Endothelial cell of umbilical vein (primary cell): ENCODE measurements at regions not wholly inside any gene's neighbourhood (a gene's known extent, or its start where the extent isn't known, plus 50 kb on each side); places are given as distances from the start of the nearest gene placed in this dataset.

Experiments used
- BruUV-seq: library from RNA; stranded (reverse); fragments of 400-500 nt; replicated peaks from 2 replicates; lab custom pipeline; 2021; lab: Mats Ljungman, UMichigan
- CTCF ChIA-PET: fragments of 300-600, 350-600 bp; sonication (Branson Sonifier 250); formaldehyde crosslinking; loops from one replicate; lab custom pipeline; 2021; ENCODE audit warnings: antibody characterized with exemption, inconsistent platforms; lab: Charles Lee
- POLR2A ChIA-PET: fragments of 300-600, 350-600 bp; sonication (Branson Sonifier 250); formaldehyde crosslinking; loops from one replicate; lab custom pipeline; 2021; ENCODE audit warnings: antibody characterized with exemption, inconsistent platforms; lab: Charles Lee
- DNase-seq: peaks from one replicate; pipeline ENCODE4 v3.0.0-alpha.2; 2011; ENCODE audit warnings: low read depth, low spot score
- FAIRE-seq: peaks from 2 replicates; lab custom pipeline; 2011; peaks lifted over from hg19 to GRCh38; lab: Jason Lieb, UNC
- H2AFZ ChIP-seq: 2 replicates; pipeline ENCODE4 v1.6.0; 2012; ENCODE audit warnings: low read depth, low read length, control low read depth, inconsistent platforms
- H3K27ac ChIP-seq: 2 replicates; pipeline ENCODE4 v1.5.1; 2011; ENCODE audit warnings: low read depth, mild to moderate bottlenecking, control low read depth, low read length, moderate library complexity; ENCODE audit not compliant: insufficient read depth
- H3K27me3 ChIP-seq, 2 experiments: 2 replicates each; pipeline versions ENCODE4 v1.6.0 to v1.6.1; 2011; ENCODE audit warnings: low read length in 2 of 2, mixed read lengths in 1 of 2; ENCODE audit not compliant: control insufficient read depth in 2 of 2, insufficient read depth in 2 of 2
- H3K36me3 ChIP-seq, 2 experiments: 2 replicates in 1 of 2; 3 replicates in 1 of 2; pipeline ENCODE4 v1.5.1; 2011; ENCODE audit warnings: low read length in 2 of 2, mild to moderate bottlenecking in 1 of 2, moderate library complexity in 1 of 2; ENCODE audit not compliant: control insufficient read depth in 2 of 2, insufficient read depth in 2 of 2; ENCODE audit errors: extremely low read depth in 1 of 2
- H3K4me1 ChIP-seq: 3 replicates; pipeline ENCODE4 v1.5.1; 2011; ENCODE audit warnings: mild to moderate bottlenecking, low read length; ENCODE audit not compliant: control insufficient read depth, insufficient read depth; ENCODE audit errors: extremely low read depth
- H3K4me2 ChIP-seq: 2 replicates; pipeline ENCODE4 v1.6.1; 2011; ENCODE audit warnings: low read length, control low read depth, mixed read lengths; ENCODE audit not compliant: insufficient read depth
- H3K4me3 ChIP-seq, 3 experiments: fragments of 200-600 bp in 1 of 3; sonication (generic), shearing (Covaris generic) in 1 of 3; replicated peaks in 1 of 3; 2 replicates each; pipeline ENCODE4 v1.5.1; 2011 to 2016; ENCODE audit warnings: control low read depth in 3 of 3, low read length in 3 of 3, mild to moderate bottlenecking in 2 of 3, inconsistent platforms in 1 of 3, low read depth in 1 of 3, moderate library complexity in 1 of 3; ENCODE audit not compliant: insufficient read depth in 1 of 3
- H3K79me2 ChIP-seq: 2 replicates; pipeline ENCODE4 v1.6.0; 2012; ENCODE audit warnings: low read length, inconsistent platforms; ENCODE audit not compliant: control insufficient read depth, insufficient read depth
- H3K9ac ChIP-seq: replicated peaks from 2 replicates; pipeline ENCODE3; 2011; ENCODE audit warnings: low read length, control low read depth; ENCODE audit not compliant: insufficient read depth; ENCODE audit errors: extremely low read depth
- H3K9me1 ChIP-seq: replicated peaks from 3 replicates; pipeline ENCODE4 v1.6.0; 2011; ENCODE audit warnings: mild to moderate bottlenecking, low read length; ENCODE audit not compliant: control insufficient read depth, insufficient read depth; ENCODE audit errors: extremely low read depth
- H3K9me3 ChIP-seq: replicated peaks from 2 replicates; pipeline ENCODE4 v1.5.1; 2012; ENCODE audit warnings: low read length, inconsistent platforms; ENCODE audit not compliant: control insufficient read depth, insufficient read depth
- H4K20me1 ChIP-seq: replicated peaks from 2 replicates; pipeline ENCODE3; 2011; ENCODE audit warnings: mild to moderate bottlenecking, low read length; ENCODE audit not compliant: control insufficient read depth, insufficient read depth; ENCODE audit errors: extremely low read depth
- CTCF ChIP-seq, 2 donors: IDR thresholded peaks; 1 replicate in 1 of 2; 2 replicates in 1 of 2; pipeline ENCODE4 v1.5.1; 2011; ENCODE audit warnings: low read length in 2 of 2, mild to moderate bottlenecking in 2 of 2, moderate library complexity in 2 of 2, control low read depth in 1 of 2, inconsistent platforms in 1 of 2, low read depth in 1 of 2; ENCODE audit not compliant: insufficient read depth in 1 of 2; ENCODE audit errors: extremely low read depth in 1 of 2
- EZH2 ChIP-seq: IDR thresholded peaks from 2 replicates; pipeline ENCODE4 v1.6.1; 2012; ENCODE audit warnings: borderline replicate concordance, low read depth, mild to moderate bottlenecking, moderate library complexity, low read length, inconsistent platforms; ENCODE audit not compliant: severe bottlenecking
- FOS ChIP-seq: IDR thresholded peaks from 2 replicates; pipeline ENCODE4 v1.6.1; 2011; ENCODE audit warnings: mild to moderate bottlenecking, low read length, moderate library complexity, borderline replicate concordance; ENCODE audit not compliant: insufficient read depth
- GATA2 ChIP-seq: IDR thresholded peaks from 2 replicates; pipeline ENCODE4 v1.7.0; 2011; ENCODE audit warnings: low read depth, mild to moderate bottlenecking, moderate library complexity, mixed read lengths, low read length; ENCODE audit not compliant: insufficient read length, insufficient read depth
- JUN ChIP-seq: IDR thresholded peaks from 2 replicates; pipeline ENCODE4 v1.6.1; 2011; ENCODE audit warnings: borderline replicate concordance, low read depth; ENCODE audit not compliant: insufficient read length, insufficient read depth
- MAX ChIP-seq: IDR thresholded peaks from 2 replicates; pipeline ENCODE4 v1.6.1; 2011; ENCODE audit not compliant: insufficient read depth, insufficient read length
- MYC ChIP-seq: IDR thresholded peaks from one replicate; pipeline ENCODE4 v1.6.1; 2011; ENCODE audit warnings: mild to moderate bottlenecking, low read depth, low read length
- POLR2A ChIP-seq: IDR thresholded peaks from 2 replicates; pipeline ENCODE4 v1.6.1; 2012; ENCODE audit warnings: low read depth, mild to moderate bottlenecking, control low read depth, low read length
- POLR2AphosphoS5 ChIP-seq: IDR thresholded peaks from 2 replicates; pipeline ENCODE4 v1.6.1; 2012; ENCODE audit warnings: low read depth, mild to moderate bottlenecking, control low read depth, low read length, moderate library complexity; ENCODE audit not compliant: insufficient read depth
- dilution Hi-C: fragments of 300-500 bp; cut with MboI; formaldehyde crosslinking; loops from one replicate; pipeline ENCODE4 v1.15.0; 2019; ENCODE audit warnings: low sequenced_read_pairs; ENCODE audit not compliant: extremely low pct_ligation_motif_present
- intact Hi-C: fragments of 100-400 bp; cut with micrococcal nuclease; formaldehyde crosslinking; loops from one replicate; pipeline ENCODE4 v1.10.0; 2022

- no peak overlapping the region for H3K4me2 ChIP-seq
- H3K9me1 ChIP-seq = no peaks in the 10 kb centered on the region
- no peak overlapping the region for H2AFZ ChIP-seq
- peaks cover 6% of the 10 kb centered on the region for H3K4me1 ChIP-seq
- TF ChIP-seq EZH2 (no peak), GATA2 (no peak), JUN (no peak), POLR2AphosphoS5 (no peak), MAX (no peak), POLR2A (no peak), CTCF (IDR thresholded peaks at IDR 0.05; ENCODE audit: extremely low read depth in 1 of 2, insufficient read depth in 1 of 2, low read depth in 1 of 2, low read length in 2 of 2) (no peak), FOS (no peak), MYC (no peak)
- no peak overlapping the region for H3K27ac ChIP-seq
- no peaks in the 10 kb centered on the region for H3K36me3 ChIP-seq
- no TSS peak for BruUV-seq
- no peak overlapping the region for H3K4me3 ChIP-seq
- H3K27me3 ChIP-seq = no peaks in the 10 kb centered on the region
- H3K79me2 ChIP-seq = no peaks in the 10 kb centered on the region
- ChIA-PET CTCF (no interaction called here), POLR2A (no interaction called here)
- intact Hi-C loops = no loop called here
- H3K9me3 ChIP-seq = no peaks in the 10 kb centered on the region
- H4K20me1 ChIP-seq = no peaks in the 10 kb centered on the region
- H3K9ac ChIP-seq = no peak overlapping the region
- no peak for FAIRE-seq
- DNase-seq = no peak
- dilution Hi-C loops = no loop called here
Measured at GRCh38 chr3:65028024-65028423, 340.2 kb upstream of the ADAMTS9 start.
